ENCODE measurements at regions not wholly inside any gene's neighbourhood (a gene's known extent, or its start where the extent isn't known, plus 50 kb on each side); places are given as distances from the start of the nearest gene placed in this dataset.

DNA sequence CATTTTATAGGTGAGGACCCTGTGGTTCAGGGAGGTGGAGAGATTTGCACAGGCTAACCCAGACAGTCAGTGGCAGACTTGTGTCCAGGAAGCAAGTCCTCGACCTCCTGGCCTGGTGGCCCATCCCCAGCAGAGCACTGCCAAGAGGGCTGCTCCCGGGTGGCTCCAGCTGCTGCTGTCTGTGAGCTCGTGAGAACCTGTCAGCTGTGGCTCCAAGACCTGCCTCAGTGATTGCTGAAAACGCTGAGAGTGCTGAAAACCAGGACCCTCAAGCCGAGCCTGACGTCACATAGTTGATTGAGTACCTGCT lies 74.2 kb downstream of the RTL9 start:
- no peaks in the 10 kb centered on the region for H3K36me3 Mint-ChIP-seq (ENCODE audit: low read depth)
- H3K4me3 Mint-ChIP-seq (ENCODE audit: unreplicated experiment): no peak overlapping the region
- H3K9me3 Mint-ChIP-seq (ENCODE audit: low read depth): no peaks in the 10 kb centered on the region
- TF ChIP-seq, protein P1, sequence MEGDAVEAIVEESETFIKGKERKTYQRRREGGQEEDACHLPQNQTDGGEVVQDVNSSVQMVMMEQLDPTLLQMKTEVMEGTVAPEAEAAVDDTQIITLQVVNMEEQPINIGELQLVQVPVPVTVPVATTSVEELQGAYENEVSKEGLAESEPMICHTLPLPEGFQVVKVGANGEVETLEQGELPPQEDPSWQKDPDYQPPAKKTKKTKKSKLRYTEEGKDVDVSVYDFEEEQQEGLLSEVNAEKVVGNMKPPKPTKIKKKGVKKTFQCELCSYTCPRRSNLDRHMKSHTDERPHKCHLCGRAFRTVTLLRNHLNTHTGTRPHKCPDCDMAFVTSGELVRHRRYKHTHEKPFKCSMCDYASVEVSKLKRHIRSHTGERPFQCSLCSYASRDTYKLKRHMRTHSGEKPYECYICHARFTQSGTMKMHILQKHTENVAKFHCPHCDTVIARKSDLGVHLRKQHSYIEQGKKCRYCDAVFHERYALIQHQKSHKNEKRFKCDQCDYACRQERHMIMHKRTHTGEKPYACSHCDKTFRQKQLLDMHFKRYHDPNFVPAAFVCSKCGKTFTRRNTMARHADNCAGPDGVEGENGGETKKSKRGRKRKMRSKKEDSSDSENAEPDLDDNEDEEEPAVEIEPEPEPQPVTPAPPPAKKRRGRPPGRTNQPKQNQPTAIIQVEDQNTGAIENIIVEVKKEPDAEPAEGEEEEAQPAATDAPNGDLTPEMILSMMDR (IDR thresholded peaks at IDR 0.05): no peak
- H3K4me1 Mint-ChIP-seq (ENCODE audit: low read depth): no peaks in the 10 kb centered on the region
- H3K27ac Mint-ChIP-seq (ENCODE audit: unreplicated experiment): no peak overlapping the region
- peaks cover 31% of the 10 kb centered on the region for H3K27me3 Mint-ChIP-seq (ENCODE audit: low read depth)
- DNase-seq (ENCODE audit: low spot score): no peak

DNA sequence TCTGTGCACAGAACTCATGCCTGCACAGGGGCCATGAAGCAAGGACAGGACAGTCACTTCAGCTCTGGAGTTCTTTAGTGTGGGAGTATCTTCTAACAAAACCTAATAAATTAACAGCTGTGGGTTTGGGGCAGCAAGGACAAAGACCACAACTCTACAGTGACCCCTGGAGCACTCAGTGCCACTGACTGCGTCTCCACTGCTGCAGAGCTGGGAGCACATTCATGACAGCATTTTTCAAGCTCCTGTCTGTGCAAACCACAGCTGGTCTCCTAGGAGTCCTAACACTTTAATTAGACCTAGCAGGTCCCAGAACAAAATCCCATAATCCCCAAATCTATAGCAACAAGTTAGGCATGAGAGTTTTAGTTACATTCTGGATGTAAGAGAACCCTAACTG lies 76.5 kb downstream of the RTL9 start:
- H3K27ac Mint-ChIP-seq (ENCODE audit: unreplicated experiment): no peak overlapping the region
- no peaks in the 10 kb centered on the region for H3K9me3 Mint-ChIP-seq (ENCODE audit: low read depth)
- no peak for DNase-seq (ENCODE audit: low spot score)
- no peak overlapping the region for H3K4me3 Mint-ChIP-seq (ENCODE audit: unreplicated experiment)
- TF ChIP-seq, protein P1 (IDR thresholded peaks at IDR 0.05): no peak
- no peaks in the 10 kb centered on the region for H3K36me3 Mint-ChIP-seq (ENCODE audit: low read depth)
- H3K27me3 Mint-ChIP-seq (ENCODE audit: low read depth): peaks cover 30% of the 10 kb centered on the region
- no peaks in the 10 kb centered on the region for H3K4me1 Mint-ChIP-seq (ENCODE audit: low read depth)

DNA sequence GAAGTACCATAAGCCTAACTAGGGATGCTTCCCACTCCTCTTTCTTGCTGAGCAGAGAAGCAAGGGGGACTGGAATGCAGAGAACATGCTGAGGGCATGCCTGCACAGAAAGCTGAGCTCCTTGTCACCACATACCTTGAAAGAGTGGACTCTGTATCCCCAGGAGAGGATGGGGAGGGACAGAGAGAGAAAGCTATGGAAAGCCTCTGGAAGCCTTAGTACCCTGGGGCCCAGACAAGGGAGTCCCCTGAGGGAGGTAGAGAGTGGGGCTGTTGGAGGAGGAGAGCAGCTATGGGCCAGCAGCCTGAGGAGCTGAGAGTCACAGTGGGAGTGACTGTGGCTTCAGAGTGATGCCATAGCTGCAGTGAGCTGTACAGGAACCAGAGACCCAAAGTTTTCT lies 77.9 kb downstream of the RTL9 start:
- H3K36me3 Mint-ChIP-seq (ENCODE audit: low read depth): no peaks in the 10 kb centered on the region
- DNase-seq (ENCODE audit: low spot score): no peak
- H3K4me1 Mint-ChIP-seq (ENCODE audit: low read depth): no peaks in the 10 kb centered on the region
- peaks cover 30% of the 10 kb centered on the region for H3K27me3 Mint-ChIP-seq (ENCODE audit: low read depth)
- H3K27ac Mint-ChIP-seq (ENCODE audit: unreplicated experiment): no peak overlapping the region
- TF ChIP-seq, protein P1 (IDR thresholded peaks at IDR 0.05): no peak
- no peak overlapping the region for H3K4me3 Mint-ChIP-seq (ENCODE audit: unreplicated experiment)
- H3K9me3 Mint-ChIP-seq (ENCODE audit: low read depth): no peaks in the 10 kb centered on the region

DNA sequence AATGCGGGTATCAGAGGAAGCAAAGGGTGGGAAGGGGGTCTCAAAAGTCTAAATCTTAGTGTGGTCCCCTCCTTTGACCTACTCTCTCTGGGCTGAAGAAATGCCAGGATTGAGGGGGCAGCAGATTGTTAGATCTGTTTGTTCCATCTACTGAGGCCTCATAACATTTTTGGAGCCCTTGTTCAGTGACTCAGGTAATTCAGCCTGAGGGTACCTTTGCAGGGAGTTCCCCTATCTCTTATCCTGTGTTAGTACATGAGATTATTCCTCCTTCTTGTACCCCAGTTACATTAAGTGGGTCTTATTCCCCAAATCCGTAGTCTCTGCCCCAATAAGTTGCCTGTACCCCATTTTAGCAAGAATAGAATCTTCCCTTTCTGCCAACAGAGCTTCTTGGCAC lies 79.0 kb downstream of the RTL9 start:
- TF ChIP-seq, protein P1 (IDR thresholded peaks at IDR 0.05): no peak
- peaks cover 28% of the 10 kb centered on the region for H3K27me3 Mint-ChIP-seq (ENCODE audit: low read depth)
- no peaks in the 10 kb centered on the region for H3K4me1 Mint-ChIP-seq (ENCODE audit: low read depth)
- H3K9me3 Mint-ChIP-seq (ENCODE audit: low read depth): no peaks in the 10 kb centered on the region
- no peak overlapping the region for H3K4me3 Mint-ChIP-seq (ENCODE audit: unreplicated experiment)
- H3K36me3 Mint-ChIP-seq (ENCODE audit: low read depth): no peaks in the 10 kb centered on the region
- no peak overlapping the region for H3K27ac Mint-ChIP-seq (ENCODE audit: unreplicated experiment)
- DNase-seq (ENCODE audit: low spot score): no peak

DNA sequence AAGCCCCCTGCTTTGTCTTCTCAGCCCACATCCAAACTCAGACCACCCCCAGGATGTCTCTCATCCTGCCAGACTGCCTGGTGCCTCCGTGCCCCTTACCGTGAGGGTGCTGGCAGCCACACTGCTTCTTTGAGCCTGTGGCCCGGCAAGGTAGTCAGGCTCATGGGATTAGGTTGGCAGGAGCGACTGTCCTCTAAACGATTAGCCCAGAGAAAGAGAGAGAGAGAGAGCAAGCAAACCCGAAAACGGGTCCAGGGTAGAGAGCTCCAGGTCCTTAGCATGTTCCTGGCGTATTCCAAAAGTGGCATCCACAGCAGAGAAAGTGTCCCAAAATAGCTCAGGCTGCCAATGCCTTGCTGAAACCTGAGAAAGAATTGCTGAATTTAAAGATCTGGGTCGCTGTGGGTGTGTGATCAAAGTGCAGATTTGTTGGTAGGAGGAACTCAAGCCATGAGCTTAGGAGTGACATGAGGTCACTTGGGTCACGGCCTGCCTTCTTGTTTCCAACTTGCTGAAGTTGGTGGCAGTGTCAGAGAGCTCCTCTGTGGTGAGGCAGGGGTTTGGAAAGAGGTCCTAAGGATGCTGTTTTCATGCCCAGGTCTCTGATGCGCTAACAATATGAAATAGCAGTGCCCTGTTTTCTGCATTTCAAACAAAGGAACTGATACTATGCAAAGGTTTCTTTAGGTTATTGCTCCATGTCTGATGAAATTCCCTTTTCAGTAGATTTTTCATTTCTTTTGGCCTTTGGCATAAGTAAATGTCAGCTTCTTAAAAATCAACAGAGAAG lies 81.6 kb downstream of the RTL9 start:
- Mint-ChIP-seq H3K27me3 (ENCODE audit: low read depth) (peaks cover 47% of the 10 kb centered on the region), H3K9me3 (ENCODE audit: low read depth) (no peaks in the 10 kb centered on the region), H3K4me3 (ENCODE audit: unreplicated experiment) (no peak overlapping the region), H3K27ac (ENCODE audit: unreplicated experiment) (no peak overlapping the region), H3K36me3 (ENCODE audit: low read depth) (no peaks in the 10 kb centered on the region), H3K4me1 (ENCODE audit: low read depth) (no peaks in the 10 kb centered on the region)
- TF ChIP-seq, protein P1 (IDR thresholded peaks at IDR 0.05): no peak
- no peak for DNase-seq (ENCODE audit: low spot score)
